H7 (cell line): ENCODE measurements at regions not wholly inside any gene's neighbourhood (a gene's known extent, or its start where the extent isn't known, plus 50 kb on each side); places are given as distances from the start of the nearest gene placed in this dataset.

Source experiments
- DNase-seq: peaks from one replicate; pipeline ENCODE4 v3.0.0; 2012
- H3K27me3 ChIP-seq: 2 replicates; pipeline ENCODE4 v1.6.0; 2011; ENCODE audit warnings: mild to moderate bottlenecking, low read length; ENCODE audit not compliant: control insufficient read depth, insufficient read depth
- H3K36me3 ChIP-seq: replicated peaks from 2 replicates; pipeline ENCODE4 v1.5.1; 2011; ENCODE audit warnings: low read length; ENCODE audit not compliant: control insufficient read depth, insufficient read depth
- H3K4me3 ChIP-seq: 2 replicates; pipeline ENCODE4 v1.5.1; 2011; ENCODE audit warnings: low read depth, mild to moderate bottlenecking, control low read depth, low read length, moderate library complexity; ENCODE audit not compliant: insufficient read depth

GRCh38 chr14:100404419-100404818 is 81.3 kb downstream of the SLC25A47 start:
- DNase-seq = no peak
- Histone ChIP-seq H3K36me3 (no peaks in the 10 kb centered on the region), H3K27me3 (no peaks in the 10 kb centered on the region), H3K4me3 (no peak overlapping the region)

DNA sequence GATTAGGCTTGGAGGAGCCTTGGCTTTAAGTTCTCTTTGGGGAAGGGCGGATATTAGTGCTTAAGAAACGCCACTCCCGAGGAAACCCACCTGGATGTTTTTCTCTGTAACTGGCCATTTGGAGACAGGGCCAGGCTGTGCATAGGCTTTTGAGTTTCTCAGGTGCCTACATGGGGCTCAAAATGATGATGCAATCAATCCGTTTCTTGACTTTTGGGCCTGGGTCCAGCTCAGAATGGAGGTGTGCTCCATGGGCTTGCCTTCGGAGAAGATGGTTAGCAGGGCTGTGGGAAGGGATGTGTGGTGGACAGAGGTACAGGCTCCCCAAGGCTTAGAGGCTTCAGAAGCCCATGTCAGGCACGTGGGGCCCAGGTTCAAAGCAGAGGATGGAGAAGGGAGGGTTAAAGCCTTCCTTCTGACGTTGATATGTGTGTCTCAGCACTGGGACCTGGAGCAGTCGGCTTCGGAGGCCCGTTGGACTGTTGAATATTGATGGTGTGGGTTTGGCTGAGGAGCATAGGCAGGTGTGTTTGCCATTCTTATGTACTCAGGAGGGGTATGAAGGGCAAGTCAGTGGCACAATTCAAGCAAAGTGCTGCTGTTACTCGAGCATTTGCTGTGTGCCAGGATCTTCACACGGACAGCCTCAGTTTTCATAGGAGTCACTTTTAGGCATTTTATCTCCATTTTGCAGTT is 82.8 kb downstream of the SLC25A47 start:
- H3K4me3 ChIP-seq = no peak overlapping the region
- DNase-seq = no peak
- no peaks in the 10 kb centered on the region for H3K27me3 ChIP-seq
- no peaks in the 10 kb centered on the region for H3K36me3 ChIP-seq

DNA sequence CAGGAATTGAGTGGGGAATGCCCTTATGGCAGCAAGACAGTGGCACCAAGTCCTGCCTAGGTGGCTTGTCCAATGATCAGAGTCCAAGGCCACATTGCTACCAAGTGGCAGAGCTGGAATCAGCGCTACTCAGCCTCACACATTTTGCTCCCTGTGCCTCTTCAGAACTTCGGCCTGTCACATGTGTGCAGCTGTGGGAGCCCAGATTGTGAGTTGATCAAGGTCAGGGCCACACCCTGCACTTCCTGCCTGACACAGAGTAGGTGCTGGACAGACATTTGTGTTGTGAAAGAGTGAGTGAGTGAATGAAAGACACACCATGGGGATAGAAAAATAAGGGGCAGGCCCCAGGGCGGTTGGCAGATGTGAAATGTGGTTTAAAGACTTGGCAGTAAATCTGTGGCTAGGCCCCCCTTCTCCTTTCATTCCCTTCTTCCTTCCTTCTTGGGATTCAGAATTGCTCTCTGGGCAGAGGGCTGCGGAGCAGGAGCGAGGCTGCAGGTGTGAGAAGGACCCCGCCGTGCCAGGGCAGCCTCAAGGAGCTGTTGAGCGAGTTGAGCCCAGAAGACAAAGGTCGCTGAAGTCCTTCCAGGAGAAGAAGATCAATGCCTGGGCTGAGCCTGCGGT is 83.5 kb downstream of the SLC25A47 start:
- no peak for DNase-seq
- Histone ChIP-seq H3K27me3 (no peaks in the 10 kb centered on the region), H3K36me3 (no peaks in the 10 kb centered on the region), H3K4me3 (no peak overlapping the region)

DNA sequence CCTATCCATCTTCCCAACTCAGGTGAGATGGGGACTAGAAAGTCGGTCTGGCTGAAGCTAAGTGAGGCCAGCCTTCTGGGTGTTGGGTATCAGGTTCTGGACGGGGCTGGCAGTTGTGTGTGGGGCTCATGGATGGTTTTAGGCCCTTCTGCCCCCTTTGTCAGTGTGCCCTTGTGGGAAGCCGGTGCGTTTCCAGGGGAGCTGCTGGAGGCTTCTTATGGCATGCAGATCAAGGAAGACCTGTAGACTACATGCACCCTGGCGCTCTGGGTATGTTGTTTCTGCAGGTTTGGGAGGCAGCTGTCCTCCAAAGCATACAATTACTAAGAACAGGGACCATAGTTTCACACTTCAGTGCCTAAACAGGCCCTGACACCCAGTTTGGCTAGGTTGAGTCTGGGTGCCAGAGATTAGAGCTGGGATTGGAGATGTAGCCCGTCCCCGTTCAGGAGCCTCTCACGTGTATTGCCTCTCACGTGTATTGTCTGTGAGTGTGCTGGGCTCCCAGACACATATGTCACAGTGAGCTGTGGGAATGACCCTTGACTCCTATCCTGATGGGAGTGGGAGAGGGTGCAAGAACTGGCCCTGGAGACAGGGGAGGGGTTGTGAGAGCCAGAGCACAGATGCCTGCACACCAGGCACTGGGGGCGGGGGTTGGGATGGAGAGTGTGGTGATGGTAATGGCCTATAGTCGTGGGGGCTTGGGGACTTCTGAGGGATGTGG is 84.4 kb downstream of the SLC25A47 start:
- Histone ChIP-seq H3K4me3 (no peak overlapping the region), H3K36me3 (no peaks in the 10 kb centered on the region), H3K27me3 (no peaks in the 10 kb centered on the region)
- DNase-seq = no peak

DNA sequence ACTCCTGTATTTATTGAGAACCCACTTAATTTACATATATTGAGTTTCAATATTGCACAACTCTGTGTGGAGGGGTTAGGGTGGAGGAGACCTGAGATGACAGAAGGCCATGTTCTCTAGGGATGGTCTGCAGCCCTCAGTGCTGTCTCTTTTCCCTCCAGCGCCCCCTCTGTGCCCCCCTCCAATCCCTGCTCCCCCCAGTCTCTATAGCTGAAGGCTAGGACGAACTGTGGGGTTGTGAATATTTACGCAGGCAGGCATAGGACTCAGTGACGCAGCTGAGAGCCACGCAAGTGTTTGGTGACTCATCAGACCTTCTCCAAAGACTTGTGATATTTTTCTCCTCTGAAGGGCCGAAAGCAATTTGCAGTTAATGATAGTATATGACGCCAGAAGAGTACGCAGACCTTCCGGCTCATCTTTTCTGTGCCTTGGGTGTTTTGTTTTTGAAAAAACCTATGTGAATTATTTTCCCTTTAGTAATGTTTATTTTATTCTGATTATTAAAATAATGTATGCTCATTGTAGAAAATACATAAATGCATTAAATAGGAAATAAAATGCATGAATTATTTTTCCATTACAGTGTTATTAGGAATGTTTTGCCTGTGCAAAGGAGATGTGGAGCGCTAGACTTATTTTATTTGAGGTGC is 85.3 kb downstream of the SLC25A47 start:
- Histone ChIP-seq H3K4me3 (no peak overlapping the region), H3K27me3 (no peaks in the 10 kb centered on the region), H3K36me3 (no peaks in the 10 kb centered on the region)
- DNase-seq = no peak

DNA sequence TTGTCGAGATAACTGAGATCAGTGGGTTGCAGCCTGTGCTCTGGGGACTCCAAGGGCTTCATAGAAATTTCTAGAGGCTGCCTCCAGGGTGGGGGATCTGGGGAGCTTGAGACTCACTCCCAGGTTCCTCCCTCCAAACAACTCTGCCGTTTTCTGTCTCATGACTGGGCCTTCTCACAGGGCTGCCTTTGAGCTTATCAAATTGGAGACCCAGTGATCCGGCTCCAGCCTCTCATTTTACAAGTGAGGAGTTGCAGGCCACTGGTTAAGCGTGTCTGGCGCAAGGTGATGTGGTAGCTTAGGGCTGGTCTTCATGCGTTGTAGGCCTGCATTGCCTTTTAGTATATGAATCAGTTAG is 85.8 kb downstream of the SLC25A47 start:
- H3K36me3 ChIP-seq = no peaks in the 10 kb centered on the region
- DNase-seq = no peak
- H3K4me3 ChIP-seq = no peak overlapping the region
- H3K27me3 ChIP-seq = no peaks in the 10 kb centered on the region

DNA sequence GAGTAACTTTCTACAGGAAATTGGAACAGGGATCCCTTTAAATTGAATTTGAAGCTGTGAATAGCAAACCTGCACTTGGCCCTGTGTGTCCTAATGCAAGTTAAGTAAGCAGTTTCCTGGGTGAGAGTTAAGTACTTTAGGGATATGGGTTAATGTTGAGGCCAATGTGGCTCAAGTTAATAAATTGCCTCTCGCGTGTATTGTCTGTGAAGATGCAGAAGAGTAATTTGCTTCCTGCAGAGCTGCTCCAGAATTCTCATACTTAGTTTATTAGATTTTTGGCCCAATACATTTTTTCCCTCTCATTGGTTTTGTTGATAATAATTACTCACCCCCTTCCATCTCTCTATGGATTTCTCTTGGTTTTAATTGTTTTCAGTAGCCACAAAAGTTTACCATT is 86.5 kb downstream of the SLC25A47 start:
- H3K4me3 ChIP-seq = no peak overlapping the region
- no peaks in the 10 kb centered on the region for H3K27me3 ChIP-seq
- DNase-seq = no peak
- no peaks in the 10 kb centered on the region for H3K36me3 ChIP-seq

- no peaks in the 10 kb centered on the region for H3K27me3 ChIP-seq
- peak; percentile 74 for DNase-seq
- no peaks in the 10 kb centered on the region for H3K36me3 ChIP-seq
- no peak overlapping the region for H3K4me3 ChIP-seq
Observed at GRCh38 chr14:100410056-100410565, 87.0 kb downstream of the SLC25A47 start.

- Histone ChIP-seq H3K4me3 (no peak overlapping the region), H3K27me3 (no peaks in the 10 kb centered on the region), H3K36me3 (no peaks in the 10 kb centered on the region)
- DNase-seq = no peak
Observed at GRCh38 chr14:100413699-100414098, 90.6 kb downstream of the SLC25A47 start.

DNA sequence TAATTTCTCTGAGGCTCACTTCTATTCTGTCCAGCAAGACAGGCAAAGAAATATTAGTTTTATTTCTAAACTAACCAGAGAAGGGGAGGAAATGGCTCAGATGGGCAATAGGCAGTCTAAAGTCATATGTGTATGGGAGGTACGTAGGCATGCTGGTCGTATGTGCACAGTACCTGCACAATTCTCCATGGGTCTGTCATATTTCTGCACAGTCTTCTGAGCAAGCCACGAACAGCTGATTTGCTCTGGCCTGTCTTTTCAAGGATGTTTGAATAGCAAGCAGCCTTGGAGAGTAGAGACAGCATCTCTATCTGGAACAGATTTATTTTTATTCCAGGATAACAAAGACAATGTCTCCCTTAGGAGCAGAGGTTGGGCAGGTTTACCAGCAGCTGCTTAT is 92.1 kb downstream of the SLC25A47 start:
- Histone ChIP-seq H3K27me3 (no peaks in the 10 kb centered on the region), H3K36me3 (no peaks in the 10 kb centered on the region), H3K4me3 (no peak overlapping the region)
- DNase-seq = no peak

DNA sequence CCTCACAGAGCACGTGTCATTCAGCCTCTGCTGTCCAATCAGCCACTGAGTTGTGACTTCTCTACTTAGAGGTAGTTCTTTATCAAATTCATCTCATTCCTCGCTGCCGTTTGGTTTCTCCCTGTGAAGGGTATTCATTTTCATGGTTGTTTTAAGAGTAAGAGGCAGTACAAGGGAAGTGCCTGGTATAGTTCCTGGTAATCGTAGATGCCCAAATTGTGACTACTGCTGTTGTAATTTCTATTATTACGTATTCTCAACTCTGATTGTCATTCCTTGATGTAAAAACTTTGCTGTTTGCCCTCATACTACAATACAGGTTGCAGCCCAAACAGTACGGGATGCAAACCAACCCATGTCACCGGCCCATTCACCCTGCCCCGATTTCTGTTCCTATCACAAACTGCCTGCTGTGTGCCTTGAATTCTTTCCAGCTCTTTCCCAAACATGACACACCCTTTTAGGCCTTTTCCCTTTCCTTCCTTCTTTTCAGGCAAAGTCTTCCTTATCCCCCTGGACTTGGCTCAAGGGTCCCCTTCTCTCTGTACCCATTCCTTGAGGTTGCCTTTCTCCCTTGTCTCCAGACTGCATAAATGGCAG is 93.0 kb downstream of the SLC25A47 start:
- Histone ChIP-seq H3K27me3 (no peaks in the 10 kb centered on the region), H3K4me3 (no peak overlapping the region), H3K36me3 (no peaks in the 10 kb centered on the region)
- no peak for DNase-seq

GRCh38 chr14:100416921-100417860 is 94.1 kb downstream of the SLC25A47 start:
- peak; percentile 91 for DNase-seq
- no peaks in the 10 kb centered on the region for H3K27me3 ChIP-seq
- no peaks in the 10 kb centered on the region for H3K36me3 ChIP-seq
- no peak overlapping the region for H3K4me3 ChIP-seq

DNA sequence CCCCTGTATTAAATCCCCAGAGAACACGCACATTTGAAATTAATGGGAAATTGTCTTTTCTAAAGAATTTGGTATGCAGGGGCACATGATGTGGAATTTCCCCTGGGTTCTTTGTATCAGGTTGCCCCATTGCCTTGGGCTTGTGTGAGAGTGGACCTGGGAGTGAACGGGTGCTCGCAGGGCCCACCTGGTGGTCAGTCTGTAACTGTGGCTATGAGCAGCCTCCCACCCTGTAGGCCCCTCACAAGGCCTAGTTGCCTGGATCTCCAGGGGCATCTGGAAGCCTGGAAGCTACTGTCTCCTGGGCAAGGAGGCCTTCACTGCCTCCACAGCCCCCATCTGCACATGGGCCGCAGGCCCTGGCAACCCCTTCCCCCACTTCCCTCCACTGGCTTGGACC is 96.7 kb downstream of the SLC25A47 start:
- no peaks in the 10 kb centered on the region for H3K36me3 ChIP-seq
- peak; percentile 84 for DNase-seq
- H3K27me3 ChIP-seq = no peaks in the 10 kb centered on the region
- no peak overlapping the region for H3K4me3 ChIP-seq
